Activated CD4-positive, CD25-positive, alpha-beta regulatory T cell (primary cell): ENCODE measurements at regions not wholly inside any gene's neighbourhood (a gene's known extent, or its start where the extent isn't known, plus 50 kb on each side); places are given as distances from the start of the nearest gene placed in this dataset.

Experiments
- DNase-seq, 4 experiments: peaks; one replicate each; lab custom pipeline; 2025; lab: John Stamatoyannopoulos, UW

DNA sequence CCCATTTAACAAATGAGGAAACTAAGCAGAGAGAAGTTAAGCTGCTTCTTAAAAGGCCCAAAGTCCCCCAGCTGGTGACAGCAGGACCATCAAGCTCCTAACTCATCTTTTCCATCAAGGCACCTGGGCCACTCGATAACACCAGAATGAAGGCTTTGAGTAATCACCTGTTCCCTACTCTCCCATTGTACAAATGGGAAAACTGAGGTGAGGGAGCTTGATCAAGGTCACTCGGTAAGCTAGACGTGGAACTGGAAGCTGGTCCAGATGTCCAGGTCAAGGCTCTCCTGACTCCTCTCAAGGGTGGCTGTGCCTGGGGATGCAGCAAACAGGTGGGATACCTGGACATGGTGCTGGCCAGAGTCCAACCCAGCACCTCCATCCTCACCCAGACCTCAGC, 90.6 kb upstream of the SHB start:
- no peak for DNase-seq

DNA sequence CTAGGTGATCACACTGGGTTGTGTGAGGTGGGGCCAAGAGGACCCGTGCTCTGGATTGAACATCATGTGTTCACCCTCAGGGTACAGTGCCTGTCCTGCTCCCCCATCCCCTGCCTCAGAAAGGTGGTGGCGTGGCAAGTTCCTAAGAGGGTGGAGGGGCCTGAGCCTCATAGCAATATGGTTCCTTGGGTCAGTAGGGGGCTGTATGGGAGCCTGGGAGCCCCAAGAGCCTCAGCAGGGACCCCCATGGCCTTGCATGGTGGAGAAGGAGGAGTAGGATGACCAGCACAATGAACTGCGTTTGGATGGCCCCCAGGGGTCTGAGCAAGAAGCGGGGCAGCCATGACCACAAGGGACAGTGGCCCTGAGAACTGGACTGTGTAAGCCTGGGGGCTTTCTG, 89.6 kb upstream of the SHB start:
- DNase-seq: no peak

DNA sequence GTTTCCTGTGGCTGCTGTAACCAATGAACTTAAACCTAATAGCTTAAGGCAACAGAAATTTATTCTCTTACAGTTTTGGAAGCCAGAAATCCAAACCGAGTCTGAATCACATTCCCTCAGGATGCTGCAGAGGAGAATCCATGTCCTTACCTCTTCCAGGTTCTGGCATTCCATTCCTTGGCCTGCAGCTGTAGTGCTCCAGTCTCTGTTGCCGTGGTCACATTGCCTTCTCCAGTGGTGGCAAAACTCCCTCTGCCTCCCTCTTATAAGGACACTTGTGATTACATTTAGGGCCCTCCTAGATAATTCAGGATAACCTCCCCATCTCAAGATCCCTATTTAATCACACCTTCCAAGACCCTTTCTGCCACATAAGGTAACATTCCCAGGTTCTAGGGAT, 88.7 kb upstream of the SHB start:
- no peak for DNase-seq

DNA sequence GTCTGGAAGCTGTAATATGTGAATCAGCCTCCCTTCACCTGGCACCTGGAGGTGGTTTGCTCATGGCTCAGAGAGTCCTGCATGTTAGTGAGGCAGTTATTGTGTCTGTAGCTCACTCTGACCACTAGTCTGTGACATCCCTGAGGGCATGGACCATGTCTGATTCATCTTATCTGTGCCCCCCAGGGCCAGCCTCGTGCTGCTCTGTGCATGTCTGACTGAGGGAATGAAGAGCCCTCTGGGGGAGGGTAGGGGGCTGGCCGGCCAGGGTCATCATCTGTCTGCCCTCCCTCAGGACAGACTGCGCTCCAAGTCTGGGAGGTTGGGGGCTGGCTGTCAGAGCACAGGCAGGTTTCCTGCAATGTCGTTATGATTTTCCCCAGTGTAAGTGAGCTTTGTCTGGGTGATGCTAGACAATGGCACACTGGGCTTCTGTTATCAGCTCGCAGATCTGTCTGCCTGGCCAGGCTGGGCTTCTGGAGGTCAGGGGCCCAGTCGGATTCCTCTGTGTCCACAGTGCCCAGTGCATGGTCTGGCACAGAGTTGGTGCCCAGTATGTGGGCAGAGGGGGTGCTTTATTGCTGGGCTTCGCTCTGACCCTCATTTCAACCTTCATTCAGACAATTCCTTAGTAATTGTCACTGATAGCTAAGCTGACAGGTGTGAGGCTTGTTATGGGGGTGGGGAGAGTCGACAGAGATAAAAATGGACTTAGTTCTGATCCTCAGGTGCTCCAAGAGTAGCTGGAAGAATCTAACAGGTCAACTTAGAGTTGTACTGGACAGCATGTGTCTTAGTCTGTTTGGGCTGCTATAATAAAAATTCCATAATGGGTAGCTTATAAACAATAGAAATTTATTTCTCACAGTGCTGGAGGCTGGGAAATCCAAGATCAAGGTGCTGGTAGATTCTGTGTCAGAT, 85.7 kb upstream of the SHB start:
- DNase-seq: no peak

DNA sequence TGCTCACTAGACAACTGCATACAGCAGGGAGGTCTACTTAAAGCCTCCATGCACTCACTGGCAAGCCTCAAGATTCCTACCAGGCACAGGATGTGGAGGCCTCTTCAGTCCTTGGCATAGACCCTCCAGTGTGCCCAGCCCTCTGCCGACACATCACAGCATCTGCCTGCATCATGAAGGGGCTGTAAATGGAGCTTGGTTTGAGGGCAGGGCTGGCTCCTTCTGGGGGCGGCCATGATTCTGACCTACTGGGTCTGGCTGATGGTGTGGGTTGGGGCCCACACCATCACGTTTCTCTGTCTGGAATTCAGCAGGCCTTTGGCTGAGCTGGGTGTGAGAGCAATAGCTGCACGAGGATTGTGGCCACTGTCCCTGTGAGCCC, 84.9 kb upstream of the SHB start:
- no peak for DNase-seq

DNA sequence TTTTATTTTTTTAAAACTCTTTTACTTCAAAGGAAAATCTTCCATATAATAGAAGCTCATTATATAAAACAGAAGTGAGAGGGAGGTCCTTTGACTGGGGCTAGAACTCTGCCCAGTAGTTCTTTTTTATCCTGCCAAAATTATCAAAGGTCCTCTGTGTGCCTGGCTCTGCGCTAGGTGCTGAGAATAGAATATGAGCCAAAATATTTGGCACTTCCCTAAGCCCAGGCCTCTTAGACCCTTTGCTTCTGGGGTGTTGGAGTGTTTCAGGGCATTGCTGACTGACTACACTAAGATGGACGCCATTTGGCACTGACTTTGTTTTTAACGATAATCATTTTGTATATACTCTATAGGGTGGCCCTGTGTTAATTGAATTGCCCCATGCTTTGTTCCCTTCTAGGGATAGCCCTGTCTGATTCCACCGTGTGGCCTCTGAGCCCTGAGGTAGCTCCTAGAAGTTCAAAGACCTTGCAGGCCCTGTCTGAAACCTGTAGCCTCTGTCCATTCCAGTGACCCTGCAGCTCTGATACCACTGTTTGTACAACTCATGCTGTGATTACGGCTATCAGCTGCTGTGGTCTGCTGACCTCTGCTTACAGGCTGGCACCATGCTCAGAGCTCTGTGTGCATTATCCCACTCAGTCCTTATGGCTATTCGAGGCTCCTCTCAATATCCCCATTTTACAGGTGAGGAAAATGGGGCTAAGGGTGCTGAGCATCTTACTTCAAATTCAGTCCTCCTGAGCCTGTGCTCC, 84.3 kb upstream of the SHB start:
- no peak for DNase-seq

DNA sequence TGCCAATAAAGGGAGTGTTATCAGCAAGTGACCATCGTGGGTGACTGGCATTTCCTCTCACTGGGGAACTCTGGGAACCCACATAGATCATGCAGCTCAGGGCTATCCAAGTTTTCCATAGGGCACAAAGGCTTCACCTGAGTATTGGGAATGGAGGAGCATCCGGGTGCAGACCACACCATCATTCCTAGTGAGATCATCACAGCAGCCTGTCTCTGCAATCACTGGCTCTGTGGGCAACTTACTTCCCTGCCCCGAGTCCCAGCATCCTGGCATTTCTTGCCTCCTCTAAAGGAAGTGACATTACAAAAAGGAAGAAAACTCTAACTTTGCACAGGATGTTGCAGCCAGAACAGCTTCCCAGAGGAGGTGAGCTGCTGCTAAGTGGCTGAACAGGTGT, 80.6 kb upstream of the SHB start:
- no peak for DNase-seq

DNA sequence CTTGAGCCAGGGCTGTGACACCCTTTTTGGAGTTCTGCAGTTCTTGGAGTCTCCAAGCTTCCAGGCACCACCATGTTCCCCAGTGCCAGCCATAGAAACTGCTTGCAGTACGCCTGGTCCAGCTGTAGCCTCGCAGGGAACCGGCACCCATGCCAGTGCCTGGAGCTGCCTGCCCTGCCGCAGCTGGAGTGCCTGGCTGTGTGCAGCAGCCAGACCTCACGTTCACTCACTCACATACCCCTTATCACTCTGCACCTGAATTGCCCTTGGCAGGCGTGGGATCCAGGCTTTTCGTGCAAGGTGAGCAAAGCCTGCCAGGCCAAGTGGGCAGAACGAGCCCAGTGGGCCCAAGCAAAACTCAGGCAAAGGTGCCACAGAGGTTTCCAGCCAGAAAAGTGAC, 77.8 kb upstream of the SHB start:
- no peak for DNase-seq

DNA sequence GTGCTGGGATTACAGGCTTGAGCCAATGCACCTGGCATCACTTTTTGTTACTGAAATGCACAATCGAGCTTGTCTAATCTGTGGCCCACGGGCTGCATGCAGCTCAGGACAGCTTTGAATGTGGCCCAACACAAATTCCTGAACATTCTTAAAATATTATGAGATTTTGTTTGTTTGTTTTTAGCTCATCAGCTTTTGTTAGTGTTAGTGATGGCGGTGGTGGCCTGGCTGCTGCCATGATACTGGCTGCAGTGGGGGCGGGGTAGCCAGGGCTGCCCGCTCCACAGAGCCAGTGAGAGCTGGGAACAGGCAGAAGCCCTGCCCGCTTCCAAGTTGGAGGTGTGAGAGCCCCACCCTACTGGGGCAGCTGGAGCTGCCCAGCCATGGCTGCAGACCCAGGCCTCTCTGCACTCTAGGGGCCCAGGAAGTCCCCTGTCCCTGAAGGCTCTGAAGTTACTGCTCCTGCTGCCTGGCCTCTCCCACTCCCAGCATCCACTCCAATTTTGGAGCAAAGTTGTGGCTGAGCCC, 76.6 kb upstream of the SHB start:
- no peak for DNase-seq

DNA sequence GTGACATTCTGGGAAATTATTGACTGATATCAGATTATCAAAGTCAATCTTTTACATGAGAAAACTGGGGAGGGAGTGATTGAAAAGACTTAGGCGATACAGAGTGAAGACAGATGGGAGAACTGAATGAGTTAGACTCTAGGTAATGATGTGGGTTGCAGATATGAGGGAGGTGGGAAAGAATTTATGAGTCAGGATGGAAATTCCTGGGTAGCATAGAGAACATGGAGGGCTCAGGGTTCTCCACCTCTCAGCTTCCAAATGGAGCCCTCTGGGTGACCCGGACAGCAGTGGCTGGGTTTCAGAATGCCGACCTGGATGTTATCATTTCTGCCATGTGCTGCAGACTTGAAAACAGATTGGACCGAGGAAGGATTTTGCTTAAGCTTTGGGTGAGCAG, 75.4 kb upstream of the SHB start:
- no peak for DNase-seq

DNA sequence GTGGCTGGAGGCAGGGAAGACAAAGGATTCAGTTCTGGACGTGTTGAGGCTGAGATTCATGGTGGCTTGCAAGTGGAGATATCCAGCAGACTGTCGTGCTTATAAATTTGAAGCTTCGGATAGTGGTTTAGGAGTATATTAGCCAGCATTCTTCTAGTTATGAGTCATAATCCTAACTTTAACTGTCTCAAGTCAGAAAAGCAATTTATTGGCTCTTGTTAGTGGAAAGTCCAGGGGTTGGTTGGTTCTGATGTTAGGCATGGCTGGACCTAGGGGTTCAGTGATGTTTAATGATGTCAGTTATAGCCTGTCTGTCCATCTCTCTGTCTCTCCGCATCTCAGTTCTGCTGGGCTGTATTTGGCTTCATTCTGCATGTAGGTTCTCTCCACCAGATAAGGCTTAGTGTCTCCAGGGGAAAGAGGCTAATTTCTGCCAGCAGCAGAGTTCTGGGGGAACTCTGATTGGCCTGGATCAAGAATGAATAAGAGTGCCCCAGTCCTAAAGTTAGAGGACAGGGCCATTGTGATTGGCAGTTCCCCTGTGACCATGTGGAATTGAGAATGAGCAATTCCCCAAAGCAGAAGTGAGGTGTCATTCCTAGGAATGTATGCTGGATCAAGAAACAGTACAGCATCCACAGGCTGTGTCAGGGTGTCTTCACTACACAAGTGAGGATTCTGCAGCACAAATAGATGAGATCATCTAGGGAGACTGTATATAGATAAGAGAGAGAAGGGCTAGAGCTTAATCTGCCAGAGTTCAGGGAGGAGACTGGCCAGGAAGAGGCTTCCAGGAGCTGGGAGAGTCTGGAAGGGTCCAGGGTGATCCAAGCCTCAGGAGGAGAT, 72.9 kb upstream of the SHB start:
- no peak for DNase-seq

DNA sequence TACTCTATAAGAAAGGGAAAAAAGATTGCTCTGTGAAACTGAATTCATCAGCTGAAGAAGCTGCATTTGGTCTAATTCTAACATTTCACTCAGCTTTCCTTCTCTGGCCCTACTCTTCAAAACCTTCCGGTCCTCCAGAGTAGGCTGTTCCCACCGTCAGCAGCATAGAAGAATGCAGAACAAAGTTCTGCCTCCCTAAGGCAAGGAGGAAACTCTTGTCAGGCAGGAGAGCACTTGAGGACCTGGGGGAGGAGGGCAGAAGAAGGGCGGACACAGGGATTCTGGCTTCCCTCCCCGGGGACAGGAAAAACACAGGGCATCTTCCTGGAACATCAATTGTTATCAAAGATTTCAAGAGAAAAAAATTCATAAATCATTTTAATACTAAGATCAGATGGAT, 69.2 kb upstream of the SHB start:
- DNase-seq: no peak

DNA sequence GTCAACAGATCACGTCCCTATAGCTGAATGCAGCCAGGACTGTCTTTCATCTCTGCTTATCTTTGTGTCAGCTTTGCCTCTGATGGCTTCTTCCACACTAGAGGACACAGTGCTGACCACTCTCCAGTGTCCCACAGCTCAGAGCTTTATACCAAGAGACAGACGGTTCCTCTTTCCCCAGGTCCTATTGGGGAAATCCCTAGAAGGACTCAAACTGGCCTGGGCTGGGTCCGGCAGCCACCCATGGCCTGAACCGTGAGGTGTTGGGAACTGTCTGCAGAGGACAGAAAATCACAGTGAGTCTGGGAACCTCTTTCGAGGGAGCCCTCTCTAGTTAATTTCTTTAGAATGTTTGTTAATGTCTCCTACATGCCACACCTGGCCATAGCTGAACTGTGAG, 68.3 kb upstream of the SHB start:
- DNase-seq: no peak

DNA sequence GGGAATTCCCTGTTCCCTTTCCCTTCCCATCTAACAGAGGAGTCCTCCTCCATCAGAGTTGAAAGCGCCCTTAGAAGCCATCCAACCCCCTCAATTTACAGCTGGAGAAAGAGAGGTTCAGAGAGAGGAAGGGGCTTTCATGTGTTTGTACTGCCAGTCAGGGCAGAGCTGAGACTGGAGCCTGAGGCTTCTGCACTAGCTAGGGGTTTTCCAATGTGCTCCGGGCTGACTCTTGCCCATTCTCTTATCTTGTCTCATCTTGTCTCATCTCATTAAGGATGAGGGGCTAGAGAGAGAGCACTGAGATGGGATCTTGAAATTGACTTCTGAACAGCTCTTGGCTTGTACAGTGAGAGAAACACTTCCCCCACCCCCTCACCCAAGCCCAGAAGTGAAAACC, 67.4 kb upstream of the SHB start:
- no peak for DNase-seq

DNA sequence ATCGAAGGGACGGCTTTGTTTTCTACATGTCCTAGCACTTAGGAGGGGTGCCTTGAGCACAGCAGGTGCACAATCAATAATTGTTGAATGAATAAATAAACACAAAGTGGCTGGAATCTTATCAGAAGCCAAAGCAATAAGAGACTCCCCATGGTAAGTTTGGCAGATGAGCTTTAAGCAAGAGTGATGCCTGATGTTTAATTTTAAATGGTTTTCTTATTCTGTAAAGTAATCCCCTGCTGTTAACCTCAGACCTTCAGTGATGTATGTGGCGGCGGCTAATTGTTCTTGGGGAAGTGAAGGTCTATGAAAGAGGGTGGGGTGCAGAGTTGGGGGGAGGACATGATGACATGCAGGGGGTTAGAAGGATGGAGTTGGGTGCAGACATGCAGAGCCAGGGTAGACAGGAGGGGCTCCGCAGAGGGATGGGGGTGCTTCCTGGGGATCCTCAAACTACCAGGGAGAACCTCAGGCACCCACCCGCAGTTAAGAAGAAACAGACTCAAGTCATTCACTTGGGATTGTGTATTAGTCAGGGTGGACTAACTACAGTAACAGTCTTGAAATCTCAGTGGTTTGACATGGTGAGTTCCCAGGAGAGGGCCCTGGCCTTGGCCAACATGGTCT, 65.7 kb upstream of the SHB start:
- DNase-seq: no peak

DNA sequence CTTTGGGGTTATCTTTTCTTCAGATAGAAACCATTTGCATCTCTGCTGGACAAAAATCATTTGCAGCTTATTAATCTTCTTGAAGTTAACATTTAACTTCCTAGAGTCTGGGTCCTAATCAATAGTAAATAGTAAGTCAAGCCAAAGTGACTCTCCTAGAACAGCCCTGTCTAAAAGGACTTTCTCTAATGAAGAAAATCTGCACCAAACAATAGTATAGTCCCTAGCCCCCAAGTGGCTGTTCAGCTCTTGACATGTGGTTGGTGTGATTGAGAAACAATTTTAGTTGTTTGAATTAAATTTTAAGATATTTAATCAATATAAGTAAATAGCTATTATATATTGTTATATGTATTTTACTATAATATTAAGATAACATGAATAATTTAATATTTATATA, 64.6 kb upstream of the SHB start:
- DNase-seq: no peak

DNA sequence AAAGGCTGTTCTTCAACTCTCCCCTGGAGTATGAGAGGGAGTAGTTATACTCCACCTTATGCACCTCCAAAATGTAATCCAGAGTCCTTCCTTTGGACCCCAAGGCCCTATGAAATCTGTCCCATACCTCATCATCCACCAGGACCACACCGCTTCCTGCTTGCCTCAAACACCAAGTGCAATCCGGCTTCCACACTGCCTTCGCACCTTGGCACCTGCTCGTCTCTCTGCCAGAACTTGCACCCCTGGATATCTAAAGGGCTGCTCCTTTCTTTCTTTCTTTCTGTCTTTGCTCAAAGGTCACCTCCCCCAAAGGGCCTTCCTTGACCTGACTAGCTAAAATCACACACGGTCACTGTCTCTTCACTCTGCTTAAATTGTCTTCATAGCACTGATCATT, 63.9 kb upstream of the SHB start:
- DNase-seq: no peak

DNA sequence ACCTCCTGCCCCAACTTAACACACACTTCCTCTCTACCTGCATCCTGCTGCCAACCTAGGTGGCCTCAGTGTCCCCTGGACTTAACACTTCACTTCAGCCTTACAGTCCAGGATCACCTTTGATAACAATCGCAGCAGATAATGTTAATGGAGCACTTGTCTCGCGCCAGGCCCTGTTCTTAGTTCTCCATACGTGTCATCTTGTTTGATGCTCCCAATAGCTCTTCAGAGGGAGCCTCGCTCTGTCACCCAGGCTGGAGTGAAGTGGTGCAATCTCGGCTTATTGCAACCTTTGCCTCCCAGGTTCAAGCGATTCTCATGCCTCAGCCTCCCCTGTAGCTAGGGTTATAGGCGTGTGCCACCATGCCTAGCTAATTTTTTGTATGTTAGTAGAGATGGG, 62.7 kb upstream of the SHB start:
- no peak for DNase-seq

DNA sequence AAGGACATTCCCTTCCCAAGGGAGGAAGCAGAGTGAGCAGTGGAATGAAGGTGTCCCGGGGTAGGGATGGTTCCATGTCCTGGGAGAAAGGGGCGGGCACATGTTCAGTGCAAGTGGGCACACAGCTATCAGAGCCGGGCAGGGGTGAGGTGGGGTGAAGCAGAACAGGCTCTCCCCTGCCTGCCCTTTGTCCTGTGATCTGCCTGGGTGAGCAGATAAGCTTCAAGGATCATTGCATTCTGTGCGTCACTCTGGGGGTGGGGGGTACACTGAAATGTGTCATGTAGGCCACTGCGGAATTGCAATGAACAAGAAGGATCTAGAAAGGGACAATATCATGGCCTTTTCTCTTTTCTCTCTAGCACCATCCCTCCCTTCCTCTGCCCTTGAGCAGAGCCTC, 61.7 kb upstream of the SHB start:
- no peak for DNase-seq

DNA sequence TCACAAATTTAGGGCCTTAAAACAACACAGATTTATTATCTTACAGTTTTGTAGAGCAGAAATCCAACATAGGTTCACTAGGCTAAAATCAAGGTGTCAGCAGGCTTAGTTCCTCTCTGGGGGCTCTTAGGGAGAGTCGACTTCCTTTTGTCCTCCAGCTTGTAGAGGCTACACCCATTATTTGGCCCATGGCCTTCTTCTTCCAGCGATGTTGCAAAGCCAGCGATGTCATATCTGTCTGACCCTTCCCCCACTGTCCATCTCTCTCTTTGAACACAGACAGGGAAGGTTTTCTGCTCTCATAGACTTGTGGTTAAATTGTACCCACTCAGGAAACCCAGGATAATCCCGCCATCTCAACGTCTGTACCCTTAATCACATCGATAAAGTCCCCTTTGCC, 60.3 kb upstream of the SHB start:
- no peak for DNase-seq

DNA sequence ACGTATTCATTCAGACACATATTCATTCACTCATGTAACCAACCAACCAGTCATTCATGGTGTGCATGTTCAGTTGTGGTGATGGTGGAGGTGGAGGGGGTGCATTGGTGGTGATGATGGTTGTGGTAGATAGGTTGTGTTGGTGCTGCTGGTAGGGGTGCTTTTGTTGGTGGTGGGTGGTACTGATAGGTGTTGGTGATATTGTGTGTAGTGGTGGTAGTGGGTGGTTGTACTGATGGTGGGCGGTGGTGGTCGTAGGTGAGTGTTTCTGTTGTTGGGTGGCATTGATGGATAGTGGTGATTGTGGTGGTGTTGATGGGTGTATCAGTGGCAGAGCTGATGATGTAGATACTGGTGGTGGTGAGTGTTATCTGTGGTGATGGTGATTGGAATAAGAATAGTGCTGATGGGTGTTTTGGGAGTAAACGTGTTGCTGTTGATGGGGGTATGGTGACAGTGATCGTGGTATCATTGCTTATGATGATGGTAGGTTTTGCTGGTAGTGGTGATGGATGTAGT, 59.8 kb upstream of the SHB start:
- no peak for DNase-seq
